HG02870 (cell line): ENCODE measurements at regions not wholly inside any gene's neighbourhood (a gene's known extent, or its start where the extent isn't known, plus 50 kb on each side); places are given as distances from the start of the nearest gene placed in this dataset.

Experiments used
- ATAC-seq: cut with Tn5 transposase; IDR thresholded peaks from one replicate; pipeline ENCODE4 v1.9.1; 2021; ENCODE audit warnings: mild to moderate bottlenecking, moderate library complexity; ENCODE audit not compliant: unreplicated experiment

- ATAC-seq: peak; percentile 83
Observed at GRCh38 chrX:64456828-64457227, 61.6 kb upstream of the MTMR8 start.

DNA sequence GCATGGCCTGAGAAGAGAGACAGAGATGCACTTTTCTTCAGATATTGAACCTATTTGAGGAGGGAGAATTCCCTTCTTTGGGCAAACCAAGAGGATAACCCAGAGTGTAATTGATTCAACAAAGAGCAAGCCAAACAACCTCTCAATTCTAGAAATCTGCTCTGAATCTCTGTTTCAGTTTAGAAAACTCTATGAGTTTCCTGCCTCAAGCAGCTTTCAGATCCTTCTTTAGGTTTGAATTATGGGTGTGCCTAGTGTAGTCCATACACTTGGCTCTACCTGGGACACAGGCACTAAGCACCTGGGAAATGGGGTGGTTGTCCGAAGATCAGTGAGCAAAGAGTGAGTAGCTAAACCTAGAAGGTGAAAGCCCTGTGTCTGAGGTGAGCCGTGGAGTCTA lies 52.0 kb upstream of the MTMR8 start:
- ATAC-seq: peak; percentile 72
